NT2/D1 (cell line): ENCODE measurements at regions not wholly inside any gene's neighbourhood (a gene's known extent, or its start where the extent isn't known, plus 50 kb on each side); places are given as distances from the start of the nearest gene placed in this dataset.

Source experiments
- YY1 ChIP-seq: IDR thresholded peaks from 2 replicates; pipeline ENCODE4 v1.6.1; 2011; ENCODE audit not compliant: insufficient read length, insufficient read depth
- ZNF274 ChIP-seq: IDR thresholded peaks from 2 replicates; pipeline ENCODE4 v1.6.1; 2011; ENCODE audit warnings: mild to moderate bottlenecking, low read depth, low read length

DNA sequence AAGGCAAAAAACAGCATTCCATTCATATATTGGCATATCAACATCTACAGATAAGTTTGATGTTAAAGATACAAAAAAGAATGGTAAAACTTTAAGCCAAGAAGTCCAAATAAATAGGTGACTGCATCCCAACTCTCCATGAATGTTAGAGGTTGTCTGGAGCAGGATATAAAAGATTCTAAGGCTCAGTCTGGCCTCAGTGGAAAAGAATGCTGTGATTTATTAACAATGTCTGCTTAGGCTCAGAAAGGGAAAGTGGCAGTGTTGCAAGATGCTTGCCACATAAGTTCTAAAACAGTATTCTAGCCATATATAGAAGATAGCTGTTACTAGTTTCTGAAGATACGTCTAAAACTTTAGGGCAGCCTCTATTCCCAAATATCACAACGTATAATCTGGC, 179.8 kb upstream of the NBEA start:
- TF ChIP-seq ZNF274 (no peak), YY1 (no peak)
